Medulla oblongata (tissue), 1 donor: ENCODE measurements at regions not wholly inside any gene's neighbourhood (a gene's known extent, or its start where the extent isn't known, plus 50 kb on each side); places are given as distances from the start of the nearest gene placed in this dataset.

Source experiments
- DNase-seq: peaks from one replicate; pipeline ENCODE4 v3.0.0-alpha.2; 2015; ENCODE audit errors: extremely low spot score

- DNase-seq = no peak
Measured at GRCh38 chr9:86452201-86452828, 98.1 kb upstream of the TUT7 start.

GRCh38 chr9:86449246-86449645 lies 95.0 kb upstream of the TUT7 start:
- DNase-seq = no peak

- no peak for DNase-seq
Measured at GRCh38 chr9:86445671-86446070, 91.5 kb upstream of the TUT7 start.

GRCh38 chr9:86443992-86444391 lies 89.8 kb upstream of the TUT7 start:
- DNase-seq = no peak

- peak; percentile 69 for DNase-seq
Measured at GRCh38 chr9:86434039-86434726, 80.0 kb upstream of the TUT7 start.

- DNase-seq = no peak
Measured at GRCh38 chr9:86424251-86424891, 70.2 kb upstream of the TUT7 start.

- DNase-seq = peak; percentile 66
Measured at GRCh38 chr9:86413971-86414880, 60.0 kb upstream of the TUT7 start.

- DNase-seq = no peak
Measured at GRCh38 chr9:86410281-86410680, 56.1 kb upstream of the TUT7 start.

GRCh38 chr9:86408121-86408520 lies 53.9 kb upstream of the TUT7 start:
- no peak for DNase-seq

GRCh38 chr9:86407022-86407421 lies 52.8 kb upstream of the TUT7 start:
- DNase-seq = no peak

GRCh38 chr9:86406366-86406765 lies 52.2 kb upstream of the TUT7 start:
- DNase-seq = no peak

GRCh38 chr9:86405926-86406325 lies 51.7 kb upstream of the TUT7 start:
- DNase-seq = peak; percentile 22

- DNase-seq = no peak
Measured at GRCh38 chr9:86405086-86405491, 50.9 kb upstream of the TUT7 start.
